Activated T-helper 9 cell treated with anti-CD3 and anti-CD28 coated beads, Interleukin-2, amount 50 U/mL, for 16 hours (primary cell): ENCODE measurements at regions not wholly inside any gene's neighbourhood (a gene's known extent, or its start where the extent isn't known, plus 50 kb on each side); places are given as distances from the start of the nearest gene placed in this dataset.
"Not testable (repeated sequence)": the region's sequence is repeated elsewhere in the genome, so short reads cannot be mapped to it uniquely, and the experiment has no call there.

Experiments
- DNase-seq: peaks from one replicate; pipeline ENCODE4 v3.0.0-alpha.2; 2020; ENCODE audit warnings: low read depth

DNA sequence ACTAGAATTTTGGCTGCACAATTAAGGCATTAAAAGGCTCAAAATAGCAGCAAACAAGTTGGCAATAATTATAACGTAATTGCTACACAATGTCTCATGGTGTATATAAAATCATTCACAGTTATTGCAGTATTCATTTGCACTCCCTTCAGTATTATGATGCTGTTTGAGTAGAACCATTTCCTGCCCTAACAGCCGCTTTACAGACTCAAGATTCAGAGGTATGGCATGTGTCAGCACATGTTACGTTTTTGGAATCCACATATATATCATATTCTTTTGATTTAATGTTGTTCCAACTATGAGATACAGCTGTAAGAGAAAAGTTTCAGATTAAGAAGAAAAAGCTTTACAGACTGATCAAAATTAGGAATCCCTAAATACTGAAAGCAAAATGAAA lies 56.3 kb upstream of the NCKAP5 start:
- no peak for DNase-seq

DNA sequence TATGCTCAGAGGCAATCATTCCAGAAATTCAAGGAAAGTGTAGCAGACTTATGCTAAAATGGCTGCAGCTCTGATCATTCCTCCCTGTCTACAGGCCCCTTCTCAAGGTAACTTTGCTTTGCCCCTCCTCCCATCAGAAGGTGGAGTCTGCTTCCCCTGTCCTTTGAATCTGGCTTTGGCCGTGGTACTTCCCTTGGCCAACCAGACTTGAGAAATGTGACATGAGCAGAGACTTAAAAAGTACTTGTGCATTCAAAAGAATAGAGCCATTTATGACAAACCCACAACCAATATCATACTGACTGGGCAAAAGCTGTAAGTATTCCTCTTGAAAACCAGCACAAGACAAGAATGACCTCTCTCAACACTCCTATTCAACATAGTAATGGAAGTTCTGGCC lies 59.5 kb upstream of the NCKAP5 start:
- no peak for DNase-seq

DNA sequence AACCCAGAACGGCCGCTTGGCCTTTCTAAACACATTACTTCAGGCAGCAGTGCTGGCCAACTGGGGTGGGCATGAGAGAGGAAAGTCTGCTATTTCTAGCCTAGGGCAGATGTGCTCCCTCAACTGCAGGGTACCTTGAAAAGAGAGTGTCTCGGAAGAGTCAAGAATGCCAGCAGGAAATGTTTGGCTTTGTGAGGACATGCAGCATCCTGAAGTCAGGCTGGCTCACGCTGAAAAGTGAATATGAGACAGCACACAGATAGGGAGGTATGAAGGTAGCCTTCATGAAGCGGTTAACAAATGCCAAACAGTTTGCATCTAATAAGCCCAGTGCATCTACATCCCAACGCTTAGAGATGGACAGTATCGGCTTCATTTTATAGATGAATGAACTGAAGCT lies 65.0 kb upstream of the NCKAP5 start:
- DNase-seq, result no peak

DNA sequence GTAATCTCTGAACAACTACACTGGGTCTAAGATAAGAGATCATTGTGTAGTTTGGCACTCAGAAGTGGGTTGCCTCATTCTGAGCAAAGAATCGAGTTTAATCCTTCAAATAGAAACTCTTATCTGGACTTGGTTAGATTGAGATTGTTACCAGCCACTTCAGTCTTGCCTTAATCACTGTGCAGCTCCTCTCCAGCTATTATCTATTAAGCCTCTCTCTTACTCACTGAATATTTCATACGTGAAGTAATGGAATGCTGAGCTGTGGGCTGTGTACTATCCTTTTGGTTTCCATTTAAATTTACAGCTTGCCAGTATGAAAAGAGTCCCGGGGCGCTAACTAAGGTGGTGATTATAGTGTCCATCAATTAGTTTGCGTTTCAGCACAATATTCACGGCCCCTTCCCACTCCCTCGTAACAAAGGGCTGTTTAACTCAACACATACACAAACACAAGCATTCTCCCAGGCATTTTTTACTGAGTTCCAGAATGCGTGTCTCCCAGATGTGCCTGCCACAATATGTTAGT lies 65.7 kb upstream of the NCKAP5 start:
- DNase-seq, result no peak

DNA sequence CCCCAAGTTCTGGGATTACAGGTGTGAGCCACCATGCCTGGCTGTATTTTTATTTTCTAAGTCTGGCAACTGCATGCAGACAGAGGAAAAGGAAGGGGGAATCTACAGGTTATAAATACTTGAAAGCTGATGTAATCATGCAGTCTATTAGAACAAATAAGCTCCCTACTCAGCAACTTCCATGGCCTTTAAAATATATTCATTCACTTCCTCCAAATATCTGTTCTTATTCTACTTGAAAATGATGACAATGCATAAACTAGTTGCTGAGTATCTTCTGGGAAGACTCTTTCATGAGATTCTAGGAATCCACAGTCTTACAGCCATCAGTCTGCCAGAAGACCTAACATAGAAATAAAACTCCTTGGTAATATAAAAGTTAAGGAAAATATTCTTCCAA lies 66.9 kb upstream of the NCKAP5 start:
- DNase-seq, result no peak

DNA sequence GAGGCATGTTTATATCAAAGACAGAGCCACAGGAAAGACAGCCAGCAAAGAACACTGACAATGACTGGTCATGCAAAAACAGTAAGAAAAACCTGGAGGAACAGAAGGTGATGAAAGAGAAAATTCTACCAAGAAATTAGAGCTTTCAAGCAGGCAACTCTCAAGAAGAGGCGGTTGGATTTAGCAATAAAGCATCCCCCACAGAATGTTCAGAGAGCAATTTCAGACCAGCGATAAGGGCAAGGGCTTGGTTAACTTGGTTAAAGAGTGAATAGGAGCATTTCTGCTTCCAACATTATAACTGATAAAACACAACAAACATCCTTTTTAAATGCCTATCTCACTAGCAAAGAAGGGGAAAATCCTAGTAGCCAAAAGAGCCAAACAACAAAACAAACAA lies 68.0 kb upstream of the NCKAP5 start:
- no peak for DNase-seq

DNA sequence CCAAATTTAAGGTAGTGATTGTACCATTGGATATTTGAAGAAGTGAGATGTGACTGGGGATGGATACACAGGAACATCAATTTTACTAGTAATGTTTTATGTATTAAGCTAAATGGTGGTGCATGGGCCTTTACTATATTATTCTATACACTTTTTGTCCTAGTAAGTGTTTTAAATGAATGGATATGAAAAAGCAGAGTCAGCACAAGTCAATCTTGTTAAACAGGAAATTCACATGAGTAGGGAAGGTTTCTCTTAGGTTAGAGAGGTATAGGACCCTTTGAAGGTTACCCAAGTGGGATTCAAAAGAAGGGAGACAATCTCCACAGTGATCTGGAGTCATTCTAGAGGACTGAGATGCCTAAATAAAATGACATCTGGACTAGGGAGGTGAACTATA lies 71.8 kb upstream of the NCKAP5 start:
- DNase-seq, result no peak

DNA sequence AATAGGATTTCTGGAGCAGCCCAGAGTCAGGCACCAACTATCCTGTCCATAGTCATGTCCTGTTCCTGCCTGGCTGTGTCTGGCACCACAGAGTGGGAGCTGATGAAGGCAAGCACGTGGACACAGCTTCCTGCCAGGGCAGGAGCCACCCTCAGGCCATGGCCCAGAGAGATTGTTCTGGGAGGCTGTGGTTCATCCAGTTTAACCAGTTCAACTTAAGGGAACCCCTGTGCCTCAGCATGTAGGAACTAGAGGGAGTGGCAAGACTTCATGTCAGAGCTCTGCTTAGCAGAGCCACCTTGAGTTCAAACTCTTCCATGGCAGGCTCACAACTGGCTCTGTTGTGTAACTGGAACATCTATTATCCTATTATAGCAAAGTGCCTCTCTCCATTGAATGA lies 73.2 kb upstream of the NCKAP5 start:
- DNase-seq, result no peak

DNA sequence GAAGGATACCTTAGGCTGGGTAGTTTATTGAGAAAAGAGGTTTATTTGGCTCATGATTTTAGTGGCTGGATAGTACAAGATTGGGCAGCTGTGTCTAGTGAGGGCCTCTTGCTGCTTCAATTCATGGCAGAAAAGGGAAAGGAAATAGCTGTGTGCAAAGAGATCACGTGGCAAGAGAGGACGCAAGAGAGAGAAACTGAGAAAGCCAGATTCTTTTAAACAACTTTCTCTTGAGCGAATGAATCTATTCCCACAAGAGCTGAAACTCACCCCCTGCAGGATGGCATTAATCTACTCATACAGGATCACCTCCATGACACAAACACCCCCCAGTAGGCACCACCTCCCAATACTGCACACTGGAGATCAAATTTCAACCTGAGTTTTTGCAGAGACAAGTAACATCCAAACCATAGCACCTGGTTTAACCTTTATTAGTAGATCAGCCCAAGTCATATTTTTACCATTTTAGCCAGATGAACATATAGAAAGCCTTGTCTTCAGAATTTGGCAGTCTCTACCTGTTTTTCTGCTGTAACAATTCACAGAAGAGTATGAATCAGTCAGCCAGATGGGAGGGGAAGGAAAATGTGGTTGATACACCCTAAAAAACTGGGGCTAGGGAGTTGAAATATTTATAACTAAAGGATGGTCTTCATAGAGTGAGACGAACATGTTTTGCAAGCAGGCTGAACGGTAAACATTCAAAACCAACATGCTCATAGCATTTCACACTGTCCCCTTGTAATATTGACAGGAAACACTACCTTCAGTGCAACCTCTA lies 73.9 kb upstream of the NCKAP5 start:
- DNase-seq, result no peak

DNA sequence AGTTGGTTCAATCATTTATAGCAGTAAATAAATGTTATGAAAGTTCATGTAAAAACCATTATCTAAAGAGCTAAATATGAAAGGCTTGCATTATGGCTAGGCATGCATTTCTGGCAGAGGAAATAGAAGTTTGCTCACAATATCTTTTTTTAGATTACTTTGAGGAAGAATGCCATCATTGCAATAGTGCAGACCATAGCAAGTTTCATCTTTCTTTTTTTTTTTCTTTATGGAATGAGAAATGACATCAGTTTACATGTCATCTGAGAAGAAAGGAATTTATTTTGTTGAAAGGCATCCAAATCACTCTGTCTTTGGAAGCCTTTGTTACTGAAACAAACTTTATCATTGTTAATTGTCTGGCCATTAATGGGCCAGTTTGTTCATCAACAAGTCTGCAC lies 74.5 kb upstream of the NCKAP5 start:
- no peak for DNase-seq

DNA sequence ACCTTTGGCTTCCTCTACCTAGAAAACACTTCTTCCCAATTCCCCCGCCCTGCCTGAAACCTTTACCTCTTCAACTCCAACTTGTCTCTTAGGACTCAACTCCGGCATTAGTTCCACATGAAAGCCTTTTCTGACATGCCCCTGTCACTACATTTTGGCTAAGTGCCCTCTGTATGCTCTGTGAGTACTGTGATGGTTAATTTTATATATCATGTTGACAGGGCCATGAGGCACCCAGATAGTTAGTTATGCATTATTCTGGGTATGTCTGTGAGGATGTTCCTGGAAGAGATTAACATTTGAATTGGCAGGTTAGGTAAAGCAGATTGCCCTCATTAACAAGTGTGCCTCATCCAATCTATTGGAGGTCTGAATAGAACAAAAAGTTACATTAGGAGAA lies 75.6 kb upstream of the NCKAP5 start:
- no peak for DNase-seq

DNA sequence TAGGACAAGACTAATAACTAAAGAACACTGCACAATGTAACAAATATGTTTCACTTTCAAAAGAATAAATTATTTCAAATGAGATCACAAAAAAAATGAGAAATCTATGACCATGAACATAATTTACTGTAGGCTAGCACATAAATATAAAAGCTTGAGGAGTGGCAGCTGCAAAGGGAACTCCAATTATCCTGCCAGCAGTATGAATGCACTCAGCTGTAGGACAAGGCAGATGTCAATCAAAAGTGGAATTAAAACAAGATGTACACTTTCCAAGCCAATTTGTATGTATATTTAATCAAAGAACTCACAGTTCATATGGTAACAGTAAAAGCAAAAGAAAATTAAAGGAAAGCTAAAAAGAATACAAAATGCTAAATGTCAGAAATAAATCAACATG lies 76.6 kb upstream of the NCKAP5 start:
- DNase-seq, result no peak

DNA sequence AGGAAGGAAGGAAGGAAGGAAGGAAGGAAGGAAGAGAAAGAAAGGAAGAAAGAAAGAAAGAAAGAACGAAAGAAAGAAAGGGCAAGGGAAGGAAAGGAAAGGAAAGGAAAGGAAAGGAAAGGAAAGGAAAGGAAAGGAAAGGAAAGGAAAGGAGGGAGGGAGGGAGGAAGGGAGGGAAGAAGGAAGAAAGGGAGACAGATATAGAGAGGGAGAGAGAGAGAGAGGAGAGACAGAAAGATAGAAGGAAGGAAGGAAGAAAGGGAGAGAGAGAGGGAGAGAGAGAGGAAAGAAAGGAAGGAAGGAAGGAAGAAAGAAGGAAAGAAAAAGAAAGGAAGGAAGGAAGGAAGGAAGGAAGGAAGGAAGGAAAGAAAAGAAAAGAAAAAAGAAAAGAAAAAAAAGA lies 79.1 kb upstream of the NCKAP5 start:
- not testable (repeated sequence) for DNase-seq

DNA sequence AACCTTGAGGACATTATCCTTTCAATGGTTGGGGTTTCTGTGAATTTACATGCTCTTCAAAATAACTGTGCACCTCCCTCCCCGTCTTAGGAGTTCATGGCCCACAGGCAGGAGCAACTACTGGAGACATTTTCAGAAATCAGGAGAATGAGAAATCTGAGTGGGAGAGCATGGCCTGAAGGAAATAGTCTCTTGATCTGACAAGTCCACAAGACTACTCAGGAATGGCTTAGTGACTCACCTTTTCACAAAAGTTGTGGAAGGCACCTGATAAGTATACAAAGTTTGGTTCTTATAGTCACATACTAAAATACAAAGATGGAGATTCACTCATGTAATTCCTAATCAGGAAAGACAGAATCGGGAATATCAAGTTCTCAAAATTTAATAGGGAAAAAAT lies 83.6 kb upstream of the NCKAP5 start:
- no peak for DNase-seq

DNA sequence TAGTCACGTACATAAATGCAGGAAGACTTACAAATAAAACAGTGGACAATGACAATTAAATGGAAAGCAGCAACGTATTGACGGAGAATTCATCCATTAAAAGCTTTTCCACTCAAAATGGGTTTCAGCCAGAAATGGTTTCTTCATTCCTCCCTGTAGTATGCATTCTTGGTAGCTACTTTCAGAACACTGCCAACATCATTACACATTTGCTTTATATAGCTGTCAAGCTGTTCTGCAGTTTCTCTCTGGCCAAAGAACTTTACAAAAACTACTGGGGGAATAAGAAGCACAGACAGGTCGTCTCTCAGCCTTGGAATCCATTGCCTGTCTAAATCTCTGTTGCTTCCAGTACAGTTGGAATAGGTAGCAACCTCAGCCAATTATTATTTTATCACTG lies 84.1 kb upstream of the NCKAP5 start:
- no peak for DNase-seq

DNA sequence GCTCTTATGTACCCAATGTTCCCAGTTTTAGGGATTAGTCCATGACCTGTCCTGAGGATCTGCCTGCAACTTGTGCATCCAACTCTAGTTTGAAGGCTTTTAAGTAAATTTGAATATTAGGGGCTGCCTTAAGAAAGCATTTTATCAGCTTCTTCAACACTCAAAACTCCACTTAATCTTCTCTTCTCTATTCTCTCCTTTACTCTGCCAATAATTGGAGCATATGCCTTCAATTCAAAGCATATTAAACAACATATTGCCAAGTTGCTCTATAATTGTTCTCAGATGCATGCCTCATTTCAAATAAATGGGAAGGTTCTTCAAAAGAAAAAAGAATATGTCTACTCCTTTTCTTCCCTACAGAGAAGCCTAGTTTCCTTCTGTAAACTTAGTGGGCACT lies 84.8 kb upstream of the NCKAP5 start:
- DNase-seq, result no peak

DNA sequence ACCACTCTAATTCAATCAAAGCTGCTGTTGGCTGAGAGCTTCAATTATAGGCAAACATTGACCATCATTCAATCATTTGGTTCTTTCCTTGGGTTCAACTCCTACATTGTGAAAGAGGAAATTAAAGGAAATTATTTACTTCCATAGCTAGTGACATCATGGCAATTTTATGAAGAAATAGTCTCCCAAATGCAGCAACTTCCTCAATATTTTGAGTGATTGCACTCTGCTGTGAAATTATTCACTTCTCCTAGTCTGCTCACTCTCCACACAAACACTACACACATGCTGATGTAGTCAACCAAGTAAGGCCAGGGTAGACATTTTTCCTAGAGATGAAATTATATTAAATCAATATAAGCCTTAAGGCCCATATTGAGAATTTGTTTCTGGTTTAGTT lies 86.7 kb upstream of the NCKAP5 start:
- no peak for DNase-seq

DNA sequence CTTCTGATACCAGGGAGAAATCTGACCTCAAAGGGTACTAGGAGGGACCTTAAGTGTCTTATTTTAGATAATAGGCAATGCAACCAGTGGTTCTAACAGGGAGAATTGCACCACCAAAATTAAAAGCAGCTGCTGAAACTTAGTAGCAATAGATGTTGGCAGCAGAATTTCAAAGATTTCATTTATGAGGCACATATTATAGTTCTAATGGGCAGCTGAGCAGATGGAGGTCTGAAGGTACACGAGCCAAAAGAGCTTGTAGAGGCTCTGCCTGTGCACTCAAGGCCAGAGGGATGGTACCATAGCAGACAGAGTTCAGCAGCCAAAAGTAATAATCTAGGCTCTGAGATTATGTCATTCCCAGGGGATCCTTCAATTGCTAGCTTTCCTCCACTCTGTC lies 87.3 kb upstream of the NCKAP5 start:
- DNase-seq, result no peak

DNA sequence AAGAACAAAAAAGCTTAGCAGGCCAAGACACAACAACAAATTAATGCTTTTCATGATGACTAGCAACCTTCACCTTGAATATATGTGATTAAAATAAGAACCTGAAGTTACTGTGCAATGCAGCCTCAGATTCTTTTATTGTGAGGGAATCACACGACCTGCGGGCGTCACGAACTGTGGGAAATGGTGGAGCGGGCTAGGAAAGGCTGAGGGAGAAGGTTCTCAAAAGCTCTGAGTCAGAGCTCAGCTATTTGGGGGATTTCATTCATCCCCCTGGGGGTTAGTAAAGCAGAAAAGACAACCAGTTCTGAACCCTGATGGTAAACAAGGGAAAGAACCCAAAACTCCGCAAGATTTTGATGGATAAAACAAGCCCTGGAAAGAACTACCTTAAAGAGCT lies 89.3 kb upstream of the NCKAP5 start:
- DNase-seq, result no peak

DNA sequence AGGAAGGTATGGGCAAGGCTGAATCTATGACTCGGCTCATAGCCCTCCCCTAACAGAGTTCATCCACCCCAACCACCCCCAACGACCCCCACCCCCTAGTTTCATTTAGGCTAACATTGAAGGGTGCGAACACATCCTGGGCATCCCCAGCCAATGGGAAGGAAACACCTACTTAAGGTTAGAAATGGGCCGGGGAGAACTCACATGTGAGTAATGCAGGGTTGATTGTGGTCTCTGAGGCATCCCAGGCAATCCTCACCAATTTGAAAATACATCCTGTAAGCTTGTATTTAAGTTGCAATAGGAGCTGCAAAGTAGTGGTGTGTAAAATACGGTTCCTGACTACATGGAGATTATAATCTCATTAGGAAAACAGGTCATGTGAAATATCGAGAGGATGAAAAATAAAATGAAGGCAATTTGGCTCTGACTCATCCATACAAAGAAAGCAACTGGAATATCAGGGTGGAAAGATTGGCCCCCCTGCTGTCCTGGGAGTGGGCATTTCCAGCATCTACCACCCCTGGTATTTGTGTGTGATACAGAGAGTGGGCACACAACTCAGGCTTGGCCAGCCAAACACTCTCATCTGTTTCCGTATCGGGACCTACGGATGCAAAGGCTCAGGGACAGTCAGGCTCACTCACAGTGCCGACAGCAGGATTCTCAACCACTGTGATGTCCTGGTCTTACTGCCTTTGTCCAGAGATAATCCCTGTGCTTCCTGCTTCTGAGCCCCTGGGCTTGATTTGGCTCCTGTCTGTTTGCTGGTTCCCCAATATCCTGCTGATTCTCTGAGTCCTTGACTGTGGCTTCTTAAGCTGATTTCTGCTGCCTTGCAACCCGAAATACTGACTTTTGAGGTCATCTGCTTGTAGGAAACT lies 90.0 kb upstream of the NCKAP5 start:
- DNase-seq, result no peak

DNA sequence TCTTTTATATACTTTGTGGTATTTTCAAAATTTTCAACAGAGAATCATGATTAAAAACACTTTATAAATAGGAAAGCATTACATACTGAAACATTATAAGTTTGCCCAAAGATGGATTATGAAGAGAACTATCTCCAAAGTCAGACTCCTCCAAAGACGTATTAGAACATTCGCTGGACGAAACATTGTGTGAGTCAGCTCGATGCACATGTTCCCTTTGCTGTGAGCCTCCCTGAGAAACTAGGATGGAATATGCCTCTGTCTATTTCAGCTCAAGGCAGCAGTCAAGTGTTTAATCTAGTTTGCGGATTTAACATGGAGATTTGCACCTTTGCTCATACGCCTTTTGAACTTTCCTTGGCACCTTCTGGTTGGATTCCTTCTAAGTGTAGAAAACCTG lies 92.2 kb upstream of the NCKAP5 start:
- no peak for DNase-seq

DNA sequence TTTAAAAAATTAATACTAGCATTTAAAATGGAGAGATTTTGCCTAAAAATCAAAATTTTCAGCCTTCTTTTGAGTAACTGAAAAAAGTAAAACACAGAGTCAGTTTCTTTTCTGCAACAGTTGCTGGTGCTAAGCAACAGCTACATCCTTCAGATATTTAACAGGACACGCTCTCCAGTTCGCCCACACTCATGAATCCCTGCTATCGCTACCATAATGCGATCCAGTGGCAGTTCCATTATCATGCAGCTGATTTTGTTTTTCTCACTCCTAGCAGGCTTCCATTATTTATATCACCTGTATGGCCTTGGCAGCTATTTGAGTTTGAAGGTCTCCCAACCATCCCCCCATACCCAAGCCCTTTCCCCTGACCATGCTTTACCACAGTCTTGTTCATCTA lies 93.1 kb upstream of the NCKAP5 start:
- no peak for DNase-seq

DNA sequence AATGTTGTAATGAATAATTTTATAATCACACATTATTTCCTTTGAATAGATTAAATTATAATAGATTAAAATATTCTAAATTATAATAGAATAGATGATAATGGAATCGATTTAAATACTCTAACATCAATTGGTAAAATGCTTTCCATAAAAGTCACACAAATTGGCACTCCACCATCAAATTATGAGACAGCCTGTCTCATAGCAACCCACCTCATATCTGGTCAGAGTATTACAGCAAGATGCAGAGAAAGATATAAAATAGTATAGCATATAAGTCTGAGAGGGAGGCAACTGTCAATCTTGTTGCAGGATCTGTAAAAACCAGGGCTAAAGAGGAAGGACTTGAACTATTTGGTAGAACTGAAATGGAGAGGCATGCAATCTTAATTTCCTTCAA lies 98.4 kb upstream of the NCKAP5 start:
- no peak for DNase-seq
